ENCODE measurements at regions not wholly inside any gene's neighbourhood (a gene's known extent, or its start where the extent isn't known, plus 50 kb on each side); places are given as distances from the start of the nearest gene placed in this dataset.

DNA sequence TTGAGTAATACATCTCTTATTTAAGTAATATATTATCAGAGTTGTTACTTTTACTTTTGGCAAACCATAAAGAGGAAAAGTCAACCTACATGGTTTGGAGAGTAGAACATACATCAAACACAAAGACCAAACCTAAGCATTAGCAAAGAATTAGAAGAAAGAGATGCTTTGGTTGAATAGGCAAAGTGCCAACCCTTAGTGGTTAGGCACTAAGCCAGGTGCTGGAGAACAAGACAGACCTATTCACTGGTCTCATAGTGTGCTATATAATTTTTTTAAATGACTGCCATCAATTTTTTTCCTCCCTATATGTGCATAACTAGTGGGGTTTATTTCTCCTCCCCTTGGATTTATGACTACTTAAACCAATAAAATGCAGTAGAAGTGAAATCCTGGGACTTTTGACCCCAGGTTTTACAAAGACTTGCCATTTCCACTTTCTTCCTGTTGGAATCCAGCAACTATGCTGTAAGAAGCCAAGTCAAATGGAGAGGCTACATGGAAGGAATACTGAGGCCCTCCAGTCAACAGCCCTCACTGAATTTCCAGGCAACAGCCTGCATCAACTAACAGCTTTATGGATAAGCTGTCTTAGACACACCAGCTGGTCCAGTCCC lies 69.8 kb upstream of the HAO2 start:
- H3K36me3 ChIP-seq (ENCODE audit: control insufficient read depth, insufficient read depth, low read length): no peaks in the 10 kb centered on the region
- H3K4me3 ChIP-seq (ENCODE audit: low read length): no peak overlapping the region
- H3K4me1 ChIP-seq (ENCODE audit: control insufficient read depth, insufficient read depth, low read length): peaks cover 2% of the 10 kb centered on the region
- H3K27ac ChIP-seq (ENCODE audit: low read length): no peak overlapping the region
- no peaks in the 10 kb centered on the region for H3K9me3 ChIP-seq (ENCODE audit: control insufficient read depth, low read depth, low read length)
- H3K27me3 ChIP-seq (ENCODE audit: control insufficient read depth, insufficient read depth, low read length): no peaks in the 10 kb centered on the region
- DNase-seq: peak in 1 of 2 donors; percentile 51

DNA sequence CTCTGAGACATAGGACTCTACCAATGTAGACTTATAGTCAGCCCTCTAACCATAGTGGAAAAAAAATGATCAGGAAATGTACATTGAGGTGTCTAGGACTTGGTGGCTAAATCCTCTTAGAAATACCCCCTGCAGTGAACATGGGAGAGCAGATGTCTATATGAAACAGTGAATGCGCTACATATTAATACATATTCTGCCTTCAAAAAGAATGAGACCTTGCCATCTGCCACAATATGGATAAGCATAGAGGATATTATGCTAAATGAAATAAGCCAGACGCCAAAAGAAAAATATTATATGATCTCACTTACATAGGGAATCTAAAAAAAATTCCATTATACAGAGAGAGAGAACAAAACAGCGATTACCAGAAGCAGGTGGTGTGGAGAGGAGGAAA lies 66.6 kb upstream of the HAO2 start:
- no peaks in the 10 kb centered on the region for H3K36me3 ChIP-seq (ENCODE audit: control insufficient read depth, insufficient read depth, low read length)
- H3K4me1 ChIP-seq (ENCODE audit: control insufficient read depth, insufficient read depth, low read length): peaks cover 5% of the 10 kb centered on the region
- no peaks in the 10 kb centered on the region for H3K9me3 ChIP-seq (ENCODE audit: control insufficient read depth, low read depth, low read length)
- H3K27ac ChIP-seq (ENCODE audit: low read length): no peak overlapping the region
- H3K27me3 ChIP-seq (ENCODE audit: control insufficient read depth, insufficient read depth, low read length): peaks cover under 1% of the 10 kb centered on the region
- WGBS (ENCODE audit: insufficient coverage, low lambda C conversion rate): 100% methylated on average over 1 of the region's 3 CpGs
- no peak for DNase-seq
- no peak overlapping the region for H3K4me3 ChIP-seq (ENCODE audit: low read length)

DNA sequence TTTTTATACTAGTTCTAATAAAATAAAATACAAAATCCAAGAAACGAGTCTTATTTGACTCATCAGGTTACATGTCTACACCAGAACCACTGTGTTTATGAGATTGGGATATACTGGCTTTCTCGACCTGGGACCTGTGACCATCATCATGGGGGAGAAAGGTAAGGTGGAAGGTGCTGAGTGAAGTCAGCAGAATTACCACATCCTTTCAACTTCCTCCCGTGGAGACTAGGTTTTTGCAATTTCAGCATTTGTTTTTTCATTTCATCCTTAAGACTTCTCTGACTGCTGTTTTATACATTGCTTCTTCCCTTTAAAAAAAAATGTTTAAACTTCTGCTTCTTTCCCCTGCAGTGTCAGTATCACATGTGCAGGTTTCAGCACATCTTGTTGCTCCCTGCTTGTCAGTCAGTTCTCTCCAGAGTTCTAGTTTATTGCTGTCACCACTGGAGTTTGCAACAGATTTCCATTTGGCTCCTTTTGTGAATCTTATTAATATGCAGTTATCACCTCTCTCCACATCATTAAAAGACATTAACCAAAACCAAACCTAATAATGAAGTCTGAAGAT lies 60.4 kb upstream of the HAO2 start:
- no peaks in the 10 kb centered on the region for H3K36me3 ChIP-seq (ENCODE audit: control insufficient read depth, insufficient read depth, low read length)
- H3K4me3 ChIP-seq (ENCODE audit: low read length): no peak overlapping the region
- H3K4me1 ChIP-seq (ENCODE audit: control insufficient read depth, insufficient read depth, low read length): peaks cover 5% of the 10 kb centered on the region
- DNase-seq: no peak
- H3K9me3 ChIP-seq (ENCODE audit: control insufficient read depth, low read depth, low read length): no peaks in the 10 kb centered on the region
- no peak overlapping the region for H3K27ac ChIP-seq (ENCODE audit: low read length)
- WGBS (ENCODE audit: insufficient coverage, low lambda C conversion rate): 86% methylated on average over 1 of the region's 3 CpGs
- peaks cover 2% of the 10 kb centered on the region for H3K27me3 ChIP-seq (ENCODE audit: control insufficient read depth, insufficient read depth, low read length)

DNA sequence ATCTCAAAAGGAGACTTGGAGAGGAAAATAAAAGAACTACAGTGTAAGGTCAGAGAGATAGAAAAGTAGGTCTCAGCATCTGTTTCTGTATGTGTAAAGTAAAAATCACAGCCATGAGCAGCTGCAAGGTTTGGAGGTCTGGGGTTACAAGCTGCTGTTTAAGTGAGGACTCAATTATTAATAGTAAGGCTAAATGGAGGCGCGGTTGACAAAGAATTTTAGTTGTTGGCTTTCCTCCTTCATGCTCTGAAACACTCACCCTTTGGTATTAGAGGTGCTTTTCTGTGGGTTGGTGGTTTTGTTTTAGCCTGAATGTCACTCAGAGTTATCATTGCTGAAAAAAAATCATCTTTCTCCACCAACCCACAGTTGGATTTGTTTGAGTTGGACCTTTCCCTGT lies 59.8 kb upstream of the HAO2 start:
- no CpG with 5 or more reads among the region's 2 CpGs for WGBS (ENCODE audit: insufficient coverage, low lambda C conversion rate)
- no peaks in the 10 kb centered on the region for H3K9me3 ChIP-seq (ENCODE audit: control insufficient read depth, low read depth, low read length)

DNA sequence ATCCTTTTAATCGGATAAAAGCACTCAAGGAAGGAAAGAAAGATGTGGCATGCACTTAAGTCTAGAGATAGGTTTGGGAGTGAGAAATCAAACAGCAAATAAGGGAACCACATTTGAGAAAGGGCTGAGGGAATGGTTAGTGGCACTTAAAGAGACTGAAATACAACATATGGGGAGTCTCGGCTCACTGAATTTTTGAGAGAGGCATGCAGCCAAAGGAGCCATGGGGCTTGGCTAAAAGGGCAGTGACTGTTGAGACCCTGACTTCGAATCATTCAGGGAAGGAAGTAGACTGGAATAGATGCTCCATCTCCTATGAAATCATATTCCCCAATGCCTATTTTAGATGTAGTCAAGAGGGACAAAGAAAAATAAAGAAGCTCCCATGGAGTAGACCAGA lies 58.3 kb upstream of the HAO2 start:
- Histone ChIP-seq H3K9me3 (ENCODE audit: control insufficient read depth, low read depth, low read length) (no peaks in the 10 kb centered on the region), H3K36me3 (ENCODE audit: control insufficient read depth, insufficient read depth, low read length) (no peaks in the 10 kb centered on the region), H3K4me3 (ENCODE audit: low read length) (no peak overlapping the region), H3K27me3 (ENCODE audit: control insufficient read depth, insufficient read depth, low read length) (peaks cover 2% of the 10 kb centered on the region), H3K4me1 (ENCODE audit: control insufficient read depth, insufficient read depth, low read length) (no peaks in the 10 kb centered on the region), H3K27ac (ENCODE audit: low read length) (no peak overlapping the region)
- DNase-seq: no peak
- 0% methylated on average over 1 of the region's 3 CpGs for WGBS (ENCODE audit: insufficient coverage, low lambda C conversion rate)

More for the DNA sequence above, 59.8 kb upstream of the HAO2 start:
- DNase-seq: no peak
- Histone ChIP-seq H3K27ac (ENCODE audit: low read length) (no peak overlapping the region), H3K4me3 (ENCODE audit: low read length) (no peak overlapping the region), H3K27me3 (ENCODE audit: control insufficient read depth, insufficient read depth, low read length) (peaks cover 2% of the 10 kb centered on the region), H3K4me1 (ENCODE audit: control insufficient read depth, insufficient read depth, low read length) (peaks cover 3% of the 10 kb centered on the region), H3K36me3 (ENCODE audit: control insufficient read depth, insufficient read depth, low read length) (no peaks in the 10 kb centered on the region)

DNA sequence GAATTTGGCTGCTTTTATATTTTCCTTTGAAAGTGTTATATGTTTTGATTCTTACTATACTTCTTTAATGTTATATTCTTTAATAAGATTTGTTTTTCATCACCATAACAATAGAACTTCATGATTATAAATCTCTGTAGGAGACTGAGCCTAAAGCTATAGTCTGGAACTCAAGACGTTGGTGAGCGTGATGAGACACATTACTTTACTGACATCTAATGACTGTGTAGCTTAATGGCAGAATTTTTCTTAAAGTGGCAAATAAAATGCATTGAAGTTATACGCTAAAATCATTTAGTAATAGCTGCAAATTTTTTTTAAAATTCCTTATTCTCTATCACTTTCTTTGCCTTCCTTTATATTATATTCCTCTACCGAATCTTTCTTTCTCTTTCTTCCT lies 56.1 kb upstream of the HAO2 start:
- no peak for DNase-seq
- H3K9me3 ChIP-seq (ENCODE audit: control insufficient read depth, low read depth, low read length): no peaks in the 10 kb centered on the region
- H3K36me3 ChIP-seq (ENCODE audit: control insufficient read depth, insufficient read depth, low read length): no peaks in the 10 kb centered on the region
- no peak overlapping the region for H3K4me3 ChIP-seq (ENCODE audit: low read length)
- no peaks in the 10 kb centered on the region for H3K27me3 ChIP-seq (ENCODE audit: control insufficient read depth, insufficient read depth, low read length)
- 75% methylated on average over 2 of the region's 4 CpGs for WGBS (ENCODE audit: insufficient coverage, low lambda C conversion rate)
- no peaks in the 10 kb centered on the region for H3K4me1 ChIP-seq (ENCODE audit: control insufficient read depth, insufficient read depth, low read length)
- no peak overlapping the region for H3K27ac ChIP-seq (ENCODE audit: low read length)

DNA sequence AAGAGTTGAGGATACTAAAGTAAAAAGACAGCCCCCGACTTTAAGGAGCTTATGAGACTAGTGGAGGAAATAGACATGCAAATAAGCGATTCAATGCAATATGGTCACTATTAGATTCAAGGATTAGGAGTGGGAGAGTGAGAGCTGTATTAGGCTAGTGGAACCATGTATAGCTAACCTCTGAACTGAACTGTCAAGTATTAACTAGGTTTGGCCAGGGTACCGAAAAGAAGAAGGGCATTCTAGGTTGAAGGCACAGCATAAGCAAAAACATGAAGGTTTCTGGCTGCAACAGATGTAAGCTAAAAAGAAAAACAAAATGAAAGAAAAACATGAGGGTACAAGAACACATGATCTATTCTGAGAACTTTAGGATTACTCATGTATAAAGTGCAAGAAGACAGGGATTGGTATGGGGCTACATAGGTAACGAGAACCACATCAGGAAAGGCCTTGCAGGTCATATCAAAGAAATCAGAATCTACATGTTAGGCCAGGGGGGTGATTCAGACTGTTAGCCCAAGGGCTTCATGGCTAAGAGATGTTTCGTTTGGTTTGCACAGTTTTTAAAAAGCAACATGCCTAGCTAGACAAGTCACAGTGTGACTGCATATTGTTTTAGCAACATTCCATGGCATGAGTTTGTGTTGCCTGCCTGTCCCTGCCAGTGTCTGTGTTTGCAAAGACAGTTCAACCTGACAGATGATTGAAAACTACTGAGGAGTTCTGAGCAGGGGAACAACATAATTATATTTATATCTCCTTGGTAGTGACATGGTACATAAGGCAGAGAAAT lies 54.4 kb upstream of the HAO2 start:
- Histone ChIP-seq H3K27ac (ENCODE audit: low read length) (no peak overlapping the region), H3K9me3 (ENCODE audit: control insufficient read depth, low read depth, low read length) (no peaks in the 10 kb centered on the region), H3K36me3 (ENCODE audit: control insufficient read depth, insufficient read depth, low read length) (no peaks in the 10 kb centered on the region), H3K4me1 (ENCODE audit: control insufficient read depth, insufficient read depth, low read length) (no peaks in the 10 kb centered on the region), H3K4me3 (ENCODE audit: low read length) (no peak overlapping the region), H3K27me3 (ENCODE audit: control insufficient read depth, insufficient read depth, low read length) (no peaks in the 10 kb centered on the region)
- WGBS (ENCODE audit: insufficient coverage, low lambda C conversion rate): 100% methylated on average over 2 of the region's 5 CpGs
- DNase-seq: no peak

DNA sequence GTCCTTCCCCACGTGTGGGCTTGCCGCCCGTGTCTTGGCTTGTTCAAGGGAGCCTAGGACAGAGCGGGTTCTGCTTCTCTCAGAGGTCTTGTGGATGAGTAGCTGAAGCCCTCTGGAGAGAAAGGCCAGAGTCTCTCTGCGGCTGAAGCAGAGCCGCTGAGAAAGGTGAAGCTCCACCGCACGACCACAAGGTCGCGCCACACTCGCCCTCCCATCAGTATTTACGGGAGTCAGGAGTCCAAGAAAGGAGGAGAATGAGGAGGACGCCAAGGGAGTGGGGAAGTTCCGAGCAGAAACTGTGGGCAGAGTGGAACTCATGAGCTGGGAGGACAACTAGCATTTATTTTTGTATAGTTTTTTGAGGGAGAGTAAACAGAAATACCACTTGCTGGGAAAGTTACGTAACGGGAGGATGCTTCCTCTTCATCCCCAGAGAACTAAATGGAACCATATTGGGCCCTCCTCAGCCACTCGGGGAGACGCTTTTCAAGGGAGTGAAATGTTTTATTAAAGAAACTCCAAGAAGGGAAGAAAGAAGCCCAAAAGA lies 51.6 kb upstream of the HAO2 start:
- Histone ChIP-seq H3K27me3 (ENCODE audit: control insufficient read depth, insufficient read depth, low read length) (no peaks in the 10 kb centered on the region), H3K36me3 (ENCODE audit: control insufficient read depth, insufficient read depth, low read length) (no peaks in the 10 kb centered on the region), H3K4me3 (ENCODE audit: low read length) (no peak overlapping the region), H3K27ac (ENCODE audit: low read length) (no peak overlapping the region), H3K4me1 (ENCODE audit: control insufficient read depth, insufficient read depth, low read length) (no peaks in the 10 kb centered on the region), H3K9me3 (ENCODE audit: control insufficient read depth, low read depth, low read length) (no peaks in the 10 kb centered on the region)
- no peak for DNase-seq
- WGBS (ENCODE audit: insufficient coverage, low lambda C conversion rate): no CpG with 5 or more reads among the region's 18 CpGs

DNA sequence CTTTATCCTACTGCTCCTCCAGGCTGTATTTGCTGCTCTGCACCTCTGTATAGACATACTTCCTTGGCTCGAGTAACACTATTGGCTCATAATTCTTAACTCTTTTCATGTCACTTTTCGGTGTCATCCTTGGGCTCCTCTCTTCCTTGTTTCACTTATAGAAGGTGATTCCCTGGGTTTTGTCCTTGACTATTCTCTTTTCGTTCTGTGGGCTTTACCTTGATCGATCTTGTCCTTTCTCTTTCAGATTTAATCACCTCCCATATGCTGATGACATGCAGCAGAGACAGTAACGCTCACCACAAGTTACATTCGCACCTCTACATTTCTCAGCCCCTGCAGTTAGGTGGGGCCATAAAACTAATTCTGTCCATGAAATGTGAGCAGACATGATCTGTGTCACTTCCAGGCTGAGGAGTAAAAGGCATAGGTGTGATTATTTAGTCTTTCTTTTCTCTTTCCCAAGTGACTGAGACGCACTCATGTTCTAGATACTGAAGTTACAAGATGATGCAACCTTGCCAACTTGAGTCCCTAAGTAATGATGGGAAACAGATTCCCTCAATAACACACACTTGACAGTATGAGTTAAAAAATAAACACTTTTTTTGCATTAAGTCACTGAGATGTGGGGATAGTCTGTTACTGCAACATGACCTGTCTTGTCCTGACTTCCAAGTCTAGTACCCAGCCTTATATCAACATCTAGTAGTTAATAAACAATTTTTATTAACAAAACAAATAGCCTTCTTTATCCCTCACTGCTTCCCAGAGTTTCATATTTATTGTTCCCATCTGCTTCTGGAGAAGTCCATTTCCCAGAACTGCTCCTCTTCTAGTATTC lies 49.9 kb upstream of the HAO2 start:
- H3K27ac ChIP-seq (ENCODE audit: low read length): no peak overlapping the region
- H3K27me3 ChIP-seq (ENCODE audit: control insufficient read depth, insufficient read depth, low read length): no peaks in the 10 kb centered on the region
- H3K9me3 ChIP-seq (ENCODE audit: control insufficient read depth, low read depth, low read length): no peaks in the 10 kb centered on the region
- 73% methylated on average over 2 of the region's 7 CpGs for WGBS (ENCODE audit: insufficient coverage, low lambda C conversion rate)
- no peaks in the 10 kb centered on the region for H3K4me1 ChIP-seq (ENCODE audit: control insufficient read depth, insufficient read depth, low read length)
- H3K36me3 ChIP-seq (ENCODE audit: control insufficient read depth, insufficient read depth, low read length): no peaks in the 10 kb centered on the region
- no peak overlapping the region for H3K4me3 ChIP-seq (ENCODE audit: low read length)
- DNase-seq: no peak

All from large intestine (tissue), 3 donors.